Stimulated activated CD4-positive, alpha-beta T cell treated with anti-CD3 and anti-CD28 coated beads, Interleukin-1b, Interleukin-23, amount 100 ng/mL, for 48 hours (primary cell): ENCODE measurements at regions not wholly inside any gene's neighbourhood (a gene's known extent, or its start where the extent isn't known, plus 50 kb on each side); places are given as distances from the start of the nearest gene placed in this dataset.
A peak's percentile ranks its signal among the peaks of the same experiment; 100 is the strongest.
"Not testable (repeated sequence)": the region's sequence is repeated elsewhere in the genome, so short reads cannot be mapped to it uniquely, and the experiment has no call there.

ENCODE experiments used
- DNase-seq: peaks from one replicate; pipeline ENCODE4 v3.0.0-alpha.2; 2020

- no peak for DNase-seq
These were observed 107.1 kb downstream of the OXSM start for GRCh38 chr3:25897019-25897418.

GRCh38 chr3:25899352-25900101 is 109.6 kb downstream of the OXSM start:
- DNase-seq: no peak

- DNase-seq: no peak
These were observed 110.3 kb downstream of the OXSM start for GRCh38 chr3:25900161-25900560.

GRCh38 chr3:25901796-25902195 is 111.9 kb downstream of the OXSM start:
- no peak for DNase-seq

- no peak for DNase-seq
These were observed 112.7 kb downstream of the OXSM start for GRCh38 chr3:25902586-25902985.

- no peak for DNase-seq
These were observed 113.7 kb downstream of the OXSM start for GRCh38 chr3:25903371-25904129.

GRCh38 chr3:25904206-25904605 is 114.3 kb downstream of the OXSM start:
- no peak for DNase-seq

- DNase-seq: no peak
These were observed 116.4 kb downstream of the OXSM start for GRCh38 chr3:25906132-25906906.

GRCh38 chr3:25907081-25907480 is 117.2 kb downstream of the OXSM start:
- no peak for DNase-seq

GRCh38 chr3:25910105-25910504 is 120.2 kb downstream of the OXSM start:
- no peak for DNase-seq

- DNase-seq: peak; percentile 45
These were observed 121.1 kb downstream of the OXSM start for GRCh38 chr3:25910997-25911396.

GRCh38 chr3:25911525-25912295 is 121.8 kb downstream of the OXSM start:
- DNase-seq: no peak

- no peak for DNase-seq
These were observed 123.3 kb downstream of the OXSM start for GRCh38 chr3:25913179-25913578.

GRCh38 chr3:25915673-25916072 is 125.8 kb downstream of the OXSM start:
- DNase-seq: no peak

GRCh38 chr3:25916321-25916720 is 126.4 kb downstream of the OXSM start:
- DNase-seq: no peak

GRCh38 chr3:25931967-25932366 is 142.1 kb downstream of the OXSM start:
- DNase-seq: not testable (repeated sequence)

- DNase-seq: no peak
These were observed 148.9 kb downstream of the OXSM start for GRCh38 chr3:25938566-25939325.

GRCh38 chr3:25940935-25941334 is 151.0 kb downstream of the OXSM start:
- no peak for DNase-seq

GRCh38 chr3:25944329-25944728 is 154.4 kb downstream of the OXSM start:
- no peak for DNase-seq

GRCh38 chr3:25945366-25945765 is 155.5 kb downstream of the OXSM start:
- no peak for DNase-seq

GRCh38 chr3:25945836-25946235 is 155.9 kb downstream of the OXSM start:
- DNase-seq: no peak

- DNase-seq: no peak
These were observed 162.2 kb downstream of the OXSM start for GRCh38 chr3:25952133-25952532.
